Upper lobe of left lung (tissue), 4 donors: ENCODE measurements at regions not wholly inside any gene's neighbourhood (a gene's known extent, or its start where the extent isn't known, plus 50 kb on each side); places are given as distances from the start of the nearest gene placed in this dataset.

Experiments
- POLR2A ChIP-seq, 4 donors: fragments of 450-650 bp; IDR thresholded peaks; one replicate each; pipeline ENCODE4 v1.5.1; 2016 to 2017; ENCODE audit warnings: antibody characterized with exemption in 4 of 4, mild to moderate bottlenecking in 2 of 4
- POLR2AphosphoS5 ChIP-seq, 2 donors: sonication (generic); formaldehyde crosslinking; IDR thresholded peaks; one replicate each; pipeline ENCODE4 v1.5.1; 2017; ENCODE audit warnings: antibody characterized with exemption in 2 of 2
- TF ChIP-seq, protein P1 (sequence below), 6 experiments: fragments of 450-650 bp in 4 of 6; fragments of 200-600 bp in 2 of 6; sonication (generic) in 2 of 6; IDR thresholded peaks; one replicate each; pipeline ENCODE4 v1.5.1; 2016 to 2019; ENCODE audit warnings: antibody characterized with exemption in 6 of 6

DNA sequence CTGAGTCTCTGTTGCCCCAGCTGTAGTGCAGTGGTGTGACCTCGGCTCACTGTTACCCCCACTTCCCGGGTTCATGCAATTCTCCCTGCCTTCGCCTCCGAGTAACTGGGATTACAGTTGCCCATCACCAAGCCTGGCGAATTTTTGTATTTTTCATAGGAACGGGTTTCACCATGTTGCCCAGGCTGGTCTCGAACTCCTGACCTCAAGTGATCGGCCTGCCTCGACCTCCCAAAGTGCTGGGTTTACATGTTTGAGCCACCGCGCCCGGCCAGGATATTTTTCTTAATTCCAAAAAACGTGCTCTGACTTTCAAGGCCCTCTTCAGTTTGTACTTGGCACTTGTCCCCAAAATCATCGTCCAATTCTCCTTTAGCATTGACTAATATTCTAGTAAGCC lies 129.2 kb upstream of the EPHA5 start:
- TF ChIP-seq, protein P1, sequence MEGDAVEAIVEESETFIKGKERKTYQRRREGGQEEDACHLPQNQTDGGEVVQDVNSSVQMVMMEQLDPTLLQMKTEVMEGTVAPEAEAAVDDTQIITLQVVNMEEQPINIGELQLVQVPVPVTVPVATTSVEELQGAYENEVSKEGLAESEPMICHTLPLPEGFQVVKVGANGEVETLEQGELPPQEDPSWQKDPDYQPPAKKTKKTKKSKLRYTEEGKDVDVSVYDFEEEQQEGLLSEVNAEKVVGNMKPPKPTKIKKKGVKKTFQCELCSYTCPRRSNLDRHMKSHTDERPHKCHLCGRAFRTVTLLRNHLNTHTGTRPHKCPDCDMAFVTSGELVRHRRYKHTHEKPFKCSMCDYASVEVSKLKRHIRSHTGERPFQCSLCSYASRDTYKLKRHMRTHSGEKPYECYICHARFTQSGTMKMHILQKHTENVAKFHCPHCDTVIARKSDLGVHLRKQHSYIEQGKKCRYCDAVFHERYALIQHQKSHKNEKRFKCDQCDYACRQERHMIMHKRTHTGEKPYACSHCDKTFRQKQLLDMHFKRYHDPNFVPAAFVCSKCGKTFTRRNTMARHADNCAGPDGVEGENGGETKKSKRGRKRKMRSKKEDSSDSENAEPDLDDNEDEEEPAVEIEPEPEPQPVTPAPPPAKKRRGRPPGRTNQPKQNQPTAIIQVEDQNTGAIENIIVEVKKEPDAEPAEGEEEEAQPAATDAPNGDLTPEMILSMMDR (IDR thresholded peaks at IDR 0.05), result no peak
- TF ChIP-seq POLR2A (IDR thresholded peaks at IDR 0.05), result no peak
- TF ChIP-seq POLR2AphosphoS5 (IDR thresholded peaks at IDR 0.05), result no peak
